ENCODE measurements at regions not wholly inside any gene's neighbourhood (a gene's known extent, or its start where the extent isn't known, plus 50 kb on each side); places are given as distances from the start of the nearest gene placed in this dataset.

DNA sequence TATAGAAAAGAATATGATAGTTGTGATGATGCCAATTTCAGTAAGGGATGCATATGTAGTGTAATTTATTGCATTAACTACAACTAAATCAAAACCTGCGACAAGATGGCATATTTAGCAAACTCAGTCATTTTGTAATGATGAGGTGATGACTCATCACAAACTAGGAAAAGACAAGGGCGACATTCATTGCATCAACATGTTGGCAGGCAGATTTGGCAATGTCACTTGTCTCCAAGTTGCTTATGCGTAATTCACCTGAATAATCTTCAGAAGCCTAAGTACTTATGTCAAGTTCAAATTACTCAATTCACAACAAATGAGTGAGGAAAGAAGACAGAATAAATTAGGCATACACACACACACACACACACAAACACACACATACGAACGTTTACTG lies 273.2 kb upstream of the RGPD4 start:
- TF ChIP-seq BRD4 (IDR thresholded peaks at IDR 0.05) (no peak), ZNF274 (IDR thresholded peaks at IDR 0.05; ENCODE audit: borderline replicate concordance, low read depth, low read length) (no peak), HNRNPL (IDR thresholded peaks at IDR 0.05; ENCODE audit: low read depth, low read length) (no peak), TSC22D4 (tag; IDR thresholded peaks at IDR 0.05) (no peak)
- TF ChIP-seq, protein P1, sequence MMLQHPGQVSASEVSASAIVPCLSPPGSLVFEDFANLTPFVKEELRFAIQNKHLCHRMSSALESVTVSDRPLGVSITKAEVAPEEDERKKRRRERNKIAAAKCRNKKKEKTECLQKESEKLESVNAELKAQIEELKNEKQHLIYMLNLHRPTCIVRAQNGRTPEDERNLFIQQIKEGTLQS (IDR thresholded peaks at IDR 0.05): peak; percentile 44; the same call in 1 of the 2 replicates
- TF ChIP-seq, protein P1 (CRISPR knock-in tag; conservative IDR thresholded peaks at IDR 0.05): no peak
- TF ChIP-seq, protein P2, sequence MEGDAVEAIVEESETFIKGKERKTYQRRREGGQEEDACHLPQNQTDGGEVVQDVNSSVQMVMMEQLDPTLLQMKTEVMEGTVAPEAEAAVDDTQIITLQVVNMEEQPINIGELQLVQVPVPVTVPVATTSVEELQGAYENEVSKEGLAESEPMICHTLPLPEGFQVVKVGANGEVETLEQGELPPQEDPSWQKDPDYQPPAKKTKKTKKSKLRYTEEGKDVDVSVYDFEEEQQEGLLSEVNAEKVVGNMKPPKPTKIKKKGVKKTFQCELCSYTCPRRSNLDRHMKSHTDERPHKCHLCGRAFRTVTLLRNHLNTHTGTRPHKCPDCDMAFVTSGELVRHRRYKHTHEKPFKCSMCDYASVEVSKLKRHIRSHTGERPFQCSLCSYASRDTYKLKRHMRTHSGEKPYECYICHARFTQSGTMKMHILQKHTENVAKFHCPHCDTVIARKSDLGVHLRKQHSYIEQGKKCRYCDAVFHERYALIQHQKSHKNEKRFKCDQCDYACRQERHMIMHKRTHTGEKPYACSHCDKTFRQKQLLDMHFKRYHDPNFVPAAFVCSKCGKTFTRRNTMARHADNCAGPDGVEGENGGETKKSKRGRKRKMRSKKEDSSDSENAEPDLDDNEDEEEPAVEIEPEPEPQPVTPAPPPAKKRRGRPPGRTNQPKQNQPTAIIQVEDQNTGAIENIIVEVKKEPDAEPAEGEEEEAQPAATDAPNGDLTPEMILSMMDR (IDR thresholded peaks at IDR 0.05 in 2 of 3, conservative IDR thresholded peaks at IDR 0.05 in 1 of 3; ENCODE audit: insufficient read depth in 2 of 3, low read depth in 1 of 3, low read length in 3 of 3): no peak

Measured in K562 (cell line).